Activated CD8-positive, alpha-beta memory T cell treated with anti-CD3 and anti-CD28 coated beads for 24 hours (primary cell): ENCODE measurements at regions not wholly inside any gene's neighbourhood (a gene's known extent, or its start where the extent isn't known, plus 50 kb on each side); places are given as distances from the start of the nearest gene placed in this dataset.
"Not testable (repeated sequence)": the region's sequence is repeated elsewhere in the genome, so short reads cannot be mapped to it uniquely, and the experiment has no call there.

Source experiments
- DNase-seq: peaks from one replicate; pipeline ENCODE4 v3.0.0-alpha.2; 2020

DNA sequence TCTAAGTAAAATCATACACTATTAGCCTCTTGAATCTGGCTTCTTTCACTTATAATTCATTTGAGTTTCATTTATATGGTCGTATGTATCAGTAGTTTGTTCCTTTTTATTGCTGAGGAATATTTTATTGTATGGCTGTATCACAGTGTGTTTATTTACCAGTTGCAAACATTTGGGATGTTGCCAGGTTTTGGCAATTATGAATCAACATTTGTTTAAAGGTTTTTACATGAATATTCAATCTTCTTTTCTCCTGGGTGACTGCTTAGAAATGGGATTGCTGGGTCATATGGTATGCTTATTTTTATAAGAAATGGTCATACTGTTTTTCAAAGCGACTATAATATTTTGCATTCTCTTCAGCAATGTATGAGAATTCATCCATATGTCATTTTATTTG is 107.9 kb downstream of the PMAIP1 start:
- DNase-seq: no peak

DNA sequence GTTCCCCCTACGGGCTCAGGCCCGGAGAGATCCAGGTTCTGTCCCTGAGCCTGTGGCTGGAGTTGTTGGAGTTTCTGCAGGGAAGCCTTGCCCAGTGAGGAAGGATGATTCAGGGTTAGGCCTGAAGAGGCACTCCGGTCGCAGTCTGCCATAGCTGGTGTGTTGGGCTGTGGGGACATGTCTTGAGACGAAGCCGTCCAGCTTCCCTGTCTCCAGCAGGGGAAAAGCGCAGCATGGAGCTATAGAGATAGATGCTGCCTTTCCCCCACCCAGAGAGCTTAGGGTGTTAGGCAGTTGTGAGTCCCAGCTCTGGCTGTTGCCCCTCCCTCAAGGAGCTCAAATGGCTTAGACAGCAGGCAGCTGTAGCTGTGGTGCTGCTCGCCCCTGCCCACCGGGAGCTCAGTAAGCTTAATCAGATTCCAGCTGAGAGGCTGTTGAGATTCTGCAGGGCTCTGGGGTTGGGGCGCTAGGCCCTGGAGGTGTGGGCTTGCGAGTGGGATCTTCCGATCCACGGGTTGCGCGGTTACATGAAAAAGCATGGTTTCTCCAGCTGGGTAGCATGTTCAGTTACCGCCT is 103.9 kb downstream of the PMAIP1 start:
- DNase-seq: no peak

DNA sequence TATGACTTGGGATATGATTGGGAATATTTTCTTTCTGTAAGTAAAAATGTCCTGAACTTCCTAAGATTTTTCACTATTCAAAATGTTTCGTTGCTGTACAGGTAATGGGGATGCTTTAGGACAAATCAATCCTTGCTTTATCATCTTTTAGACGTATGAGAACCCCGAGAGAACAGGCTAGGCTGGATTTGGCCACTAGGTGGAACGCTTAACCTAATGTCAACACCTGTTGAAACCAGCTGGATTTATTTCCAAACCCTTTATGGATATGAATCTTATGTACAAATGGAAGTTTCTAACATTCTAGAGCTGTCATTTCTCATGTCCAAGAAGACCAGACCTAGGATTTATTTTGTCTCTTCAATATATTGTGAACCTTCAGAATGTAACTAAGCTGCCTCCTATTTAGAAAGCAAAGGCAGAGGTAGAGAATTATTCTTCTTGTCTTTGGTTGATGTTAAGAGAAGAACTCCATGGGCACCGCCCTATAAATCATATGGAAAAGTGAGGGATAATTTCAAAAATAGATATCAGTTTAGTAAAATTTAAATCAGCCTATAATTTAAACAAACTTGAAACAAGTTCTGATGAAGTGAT is 96.7 kb downstream of the PMAIP1 start:
- no peak for DNase-seq

DNA sequence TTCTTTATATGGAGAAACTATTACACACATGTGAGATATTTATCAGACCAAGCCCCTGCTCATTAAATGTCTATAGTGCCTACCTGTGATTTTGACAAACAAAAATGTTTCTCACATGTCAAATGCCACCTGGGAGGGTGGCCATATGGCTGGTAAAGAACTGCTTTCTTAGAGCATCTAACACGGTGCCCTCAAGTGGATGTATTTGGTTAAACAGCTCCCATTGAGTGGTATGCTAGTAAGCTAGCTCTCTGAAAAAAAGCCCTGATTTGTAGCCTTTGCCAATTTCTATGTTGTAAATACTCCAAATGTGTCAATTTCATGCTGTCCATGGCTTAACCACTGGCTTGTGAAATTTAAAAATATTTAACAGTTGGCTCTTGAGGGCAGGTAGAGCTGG is 94.6 kb downstream of the PMAIP1 start:
- no peak for DNase-seq

DNA sequence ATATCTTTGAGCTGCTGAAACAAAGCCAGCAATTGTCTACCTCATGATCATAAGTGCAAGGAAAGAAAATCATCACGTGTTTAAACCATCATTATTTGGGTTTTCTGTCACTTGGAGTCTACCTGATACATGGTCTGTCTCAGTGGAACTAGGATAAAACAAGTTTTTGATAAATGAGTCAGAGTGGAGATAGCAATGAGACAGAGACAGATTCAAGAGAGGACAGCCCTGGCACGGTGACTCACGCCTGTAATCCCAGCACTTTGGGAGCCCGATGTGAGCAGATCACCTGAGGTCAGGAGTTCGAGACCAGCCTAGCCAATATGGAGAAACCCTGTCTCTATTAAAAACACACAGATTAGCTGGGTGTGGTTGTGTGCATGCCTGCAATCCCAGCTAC is 93.8 kb downstream of the PMAIP1 start:
- no peak for DNase-seq

DNA sequence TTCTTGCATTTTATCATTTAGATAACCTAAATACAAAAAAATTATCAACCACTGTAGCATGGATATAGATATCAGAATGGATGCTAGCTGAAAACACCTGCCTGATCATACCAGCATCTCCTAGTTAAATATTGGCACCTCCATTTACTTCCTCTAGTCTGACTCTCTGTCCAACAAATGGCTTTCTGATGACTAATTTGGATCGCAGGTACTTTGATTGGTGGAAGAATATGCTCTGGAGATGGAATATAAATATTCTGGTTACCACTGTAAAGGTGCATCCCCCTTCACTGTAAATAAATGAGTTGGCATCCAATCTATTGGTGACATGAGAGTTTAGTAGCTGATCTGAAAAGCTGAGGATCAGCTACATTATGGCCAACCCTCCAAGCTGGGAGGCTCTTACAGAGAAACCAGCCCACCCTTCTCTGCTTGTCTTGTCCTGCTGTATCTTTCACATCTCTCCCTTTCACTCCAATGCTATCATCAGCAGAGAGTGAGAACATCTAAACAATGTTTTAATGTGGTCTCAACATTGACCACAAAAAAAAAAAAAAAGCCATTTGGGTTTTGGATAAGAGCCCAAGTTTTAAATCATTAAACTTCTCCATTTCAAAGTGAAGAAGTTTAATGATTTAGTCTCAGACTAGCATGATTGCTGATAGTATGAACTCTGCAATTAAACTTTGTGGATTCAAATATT is 90.5 kb downstream of the PMAIP1 start:
- no peak for DNase-seq

DNA sequence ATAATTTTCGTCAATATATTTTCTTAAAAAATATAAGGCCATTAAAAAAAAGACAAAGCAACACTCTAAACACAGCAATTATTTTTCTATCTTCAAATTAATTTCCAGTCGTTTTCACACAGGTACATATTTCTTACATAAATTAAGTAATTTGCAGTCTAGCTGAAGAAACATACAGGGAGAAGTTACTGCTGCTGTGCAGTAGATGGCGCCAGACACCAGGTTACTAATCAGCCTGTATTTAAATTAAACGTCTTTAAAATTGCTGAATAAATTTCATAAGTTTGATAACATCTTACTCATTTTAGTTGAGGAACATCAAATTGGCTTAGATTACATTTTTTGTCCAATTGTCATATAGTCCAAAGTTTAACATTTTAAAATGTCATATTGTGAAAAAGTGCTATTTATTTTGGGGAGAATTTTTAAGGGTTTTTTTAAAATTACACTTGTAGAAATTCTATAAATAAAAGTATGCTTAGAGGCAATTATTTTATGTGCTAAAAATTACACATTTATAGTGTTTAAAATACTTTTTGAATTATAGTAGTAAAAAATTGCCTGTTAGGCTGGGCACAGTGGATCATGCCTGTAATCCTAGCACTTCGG is 88.4 kb downstream of the PMAIP1 start:
- peak; percentile 61 for DNase-seq

DNA sequence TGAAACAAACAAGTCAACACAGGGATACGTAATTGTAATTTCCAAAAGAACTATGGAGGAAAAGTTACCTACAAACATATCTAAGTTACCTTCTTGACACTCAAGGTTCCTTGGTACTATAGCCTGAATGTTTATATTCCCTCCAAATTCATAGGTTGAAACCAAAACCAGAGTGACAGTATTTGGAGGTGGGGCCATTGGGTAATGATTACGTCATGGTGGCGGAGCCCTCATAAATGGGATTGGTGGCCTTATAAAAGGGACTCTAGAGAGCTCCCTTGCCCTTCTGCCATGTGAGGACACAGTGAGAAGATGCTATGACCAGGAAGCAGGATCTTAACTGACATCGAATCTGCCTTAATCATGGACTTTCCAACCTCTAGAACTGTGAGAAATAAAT is 87.3 kb downstream of the PMAIP1 start:
- no peak for DNase-seq

DNA sequence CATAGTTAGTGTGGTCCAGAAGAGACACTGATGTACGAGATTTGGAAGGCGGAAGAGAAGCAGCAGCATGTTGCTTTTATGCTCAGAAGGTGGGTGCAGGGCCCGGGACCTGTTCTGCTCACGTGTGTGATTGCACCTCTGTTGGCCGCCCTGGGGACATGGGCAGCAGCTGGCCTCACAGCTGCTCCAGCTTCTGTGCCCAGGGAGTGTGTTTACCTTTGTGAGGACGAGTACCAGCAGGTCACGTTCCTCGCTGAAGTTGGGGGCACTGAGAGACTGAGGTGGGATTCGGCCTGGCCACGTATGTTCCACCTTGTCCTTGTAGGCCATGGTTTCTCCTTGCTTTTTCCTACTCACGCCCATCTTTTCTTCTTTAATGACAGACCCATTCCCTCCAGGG is 86.3 kb downstream of the PMAIP1 start:
- DNase-seq: no peak

DNA sequence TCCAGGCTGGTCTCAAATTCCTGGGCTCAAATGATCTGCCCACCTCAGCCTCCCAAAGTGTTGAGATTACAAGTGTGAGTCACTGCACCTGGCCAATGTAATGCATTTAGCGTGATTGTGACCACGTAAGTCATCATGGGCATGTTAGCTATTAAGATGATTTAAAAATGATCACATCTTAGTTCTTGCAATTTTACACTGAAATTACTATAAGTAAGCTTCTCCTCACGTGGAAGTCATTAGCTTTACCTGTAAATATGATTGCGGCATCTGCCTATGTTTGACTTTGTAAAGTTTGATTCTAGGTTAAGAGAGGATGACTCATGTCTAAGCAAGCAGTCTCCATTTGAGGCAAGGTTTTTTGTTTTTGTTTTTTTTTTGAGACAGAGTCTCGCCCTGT is 85.5 kb downstream of the PMAIP1 start:
- no peak for DNase-seq

DNA sequence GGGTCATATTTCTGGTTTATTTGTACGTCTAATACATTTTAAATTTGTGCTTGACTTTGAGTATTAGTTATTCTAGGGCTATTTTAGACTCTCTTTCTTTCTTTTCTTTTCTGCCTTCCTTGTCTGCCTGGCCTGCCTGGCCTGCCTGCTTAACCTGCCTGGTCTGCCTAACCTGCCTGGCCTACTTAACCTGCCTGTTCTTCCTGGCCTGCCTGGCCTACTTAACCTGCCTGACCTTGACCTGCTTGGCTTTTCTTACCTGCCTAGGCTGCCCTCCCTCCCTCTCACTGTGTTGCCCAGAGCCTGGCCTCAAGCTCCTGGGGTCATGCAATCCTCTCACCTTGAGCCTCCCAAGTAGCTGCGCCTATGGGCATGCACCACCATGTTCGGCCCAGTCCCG is 83.7 kb downstream of the PMAIP1 start:
- DNase-seq: no peak

DNA sequence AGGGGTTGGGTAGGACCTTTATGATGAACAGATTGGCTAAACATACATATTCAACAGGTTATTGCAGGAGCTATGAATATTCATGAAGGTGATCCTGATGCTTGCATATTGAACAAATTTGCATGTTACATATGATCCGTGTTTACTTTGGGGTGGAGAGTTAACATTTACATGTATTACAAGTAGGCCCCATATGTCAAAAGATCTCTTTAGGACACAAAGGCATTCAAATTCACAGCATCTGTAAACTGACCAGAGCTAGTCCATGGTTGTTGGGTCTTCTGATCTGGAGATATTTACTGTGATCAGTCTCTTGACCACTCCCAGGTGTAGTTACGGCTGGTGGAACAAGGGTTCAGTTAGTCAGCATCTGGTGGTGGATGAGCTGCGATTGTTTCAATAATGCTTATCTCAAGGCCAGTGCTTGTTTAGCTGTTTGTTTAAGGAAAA is 80.4 kb downstream of the PMAIP1 start:
- DNase-seq: no peak

DNA sequence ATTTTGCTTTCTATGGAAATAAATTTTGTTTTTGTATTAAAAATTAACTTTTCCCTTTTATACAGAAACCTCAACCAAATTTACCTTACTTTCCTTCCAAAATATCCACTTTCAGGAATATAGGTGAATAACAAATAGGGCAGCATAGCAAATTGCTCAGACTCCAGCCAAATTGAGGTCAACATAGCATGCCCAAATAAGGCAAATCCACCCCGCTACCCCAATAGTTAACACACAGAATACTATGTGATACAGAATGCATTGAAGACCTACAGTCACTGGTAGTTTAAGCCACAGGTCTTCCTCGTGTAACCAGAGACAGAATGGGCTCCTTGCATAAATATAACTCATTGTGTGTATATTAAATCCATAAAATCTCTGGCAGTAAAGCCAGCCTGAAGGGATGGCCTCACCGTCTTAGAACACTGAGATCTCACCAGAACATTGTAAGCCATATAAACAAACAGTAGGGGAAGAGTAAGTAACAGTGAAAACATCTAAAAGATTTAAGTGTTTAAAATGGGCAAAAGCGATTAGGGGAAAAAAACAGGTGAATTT is 72.2 kb downstream of the PMAIP1 start:
- DNase-seq: no peak

DNA sequence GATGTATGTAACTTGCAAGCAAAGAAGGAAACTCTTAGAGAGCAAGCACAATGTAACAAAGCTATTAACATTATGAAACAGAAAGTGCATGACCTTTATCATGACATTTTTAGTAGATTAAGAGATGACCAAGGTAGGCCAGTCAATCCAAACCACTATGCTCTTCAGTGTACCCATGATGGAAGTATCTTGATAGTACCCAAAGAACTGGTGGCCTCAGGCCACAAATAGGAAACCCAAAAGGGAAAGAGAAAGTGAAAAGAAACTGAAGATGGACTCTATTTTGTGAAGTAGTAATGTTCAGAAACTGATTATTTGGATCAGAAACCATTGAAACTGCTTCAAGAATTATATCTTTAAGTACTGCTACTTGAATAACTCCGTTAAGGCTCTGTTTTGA is 71.3 kb downstream of the PMAIP1 start:
- not testable (repeated sequence) for DNase-seq

DNA sequence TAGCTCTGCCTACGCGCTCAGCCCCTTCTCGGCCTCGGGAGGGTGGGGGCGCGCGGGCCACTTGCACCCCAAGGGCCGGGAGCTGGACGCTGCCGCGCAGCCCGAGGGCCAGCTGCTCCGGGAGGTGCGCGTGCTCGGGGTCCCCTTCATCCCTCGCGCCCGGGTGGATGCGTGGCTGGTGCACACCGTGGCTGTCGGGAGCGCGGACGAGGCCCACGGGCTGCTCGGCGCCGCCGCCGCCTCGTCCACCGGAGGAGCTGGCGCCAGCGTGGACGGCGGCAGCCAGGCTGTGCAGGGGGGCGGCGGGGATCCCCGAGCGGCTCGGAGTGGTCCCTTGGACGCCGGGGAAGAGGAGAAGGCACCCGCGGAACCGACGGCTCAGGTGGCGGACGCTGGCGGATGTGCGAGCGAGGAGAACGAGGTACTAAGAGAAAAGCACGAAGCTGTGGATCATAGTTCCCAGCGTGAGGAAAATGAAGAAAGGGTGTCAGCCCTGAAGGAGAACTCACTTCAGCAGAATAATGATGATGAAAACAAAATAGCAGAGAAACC is 69.8 kb downstream of the PMAIP1 start:
- DNase-seq: not testable (repeated sequence)

DNA sequence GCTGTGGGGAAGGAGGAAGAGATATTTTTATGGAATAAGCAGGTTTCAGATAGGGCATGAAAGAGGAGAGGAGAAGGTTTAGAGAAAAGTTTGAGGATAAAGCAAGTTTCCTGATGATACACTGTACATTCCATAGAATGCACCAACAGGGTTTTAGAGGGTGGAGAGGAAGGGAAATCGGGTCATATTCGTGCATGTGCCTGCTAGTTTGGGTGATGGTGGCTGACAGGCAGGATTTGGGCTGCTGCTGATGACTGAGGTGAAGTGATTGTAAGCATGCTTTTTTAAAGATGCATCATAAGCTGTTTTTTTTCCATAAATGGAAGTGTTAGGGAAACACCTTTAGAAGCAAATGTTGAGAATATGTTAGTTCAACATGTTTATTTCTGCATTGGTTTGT is 68.8 kb downstream of the PMAIP1 start:
- no peak for DNase-seq

DNA sequence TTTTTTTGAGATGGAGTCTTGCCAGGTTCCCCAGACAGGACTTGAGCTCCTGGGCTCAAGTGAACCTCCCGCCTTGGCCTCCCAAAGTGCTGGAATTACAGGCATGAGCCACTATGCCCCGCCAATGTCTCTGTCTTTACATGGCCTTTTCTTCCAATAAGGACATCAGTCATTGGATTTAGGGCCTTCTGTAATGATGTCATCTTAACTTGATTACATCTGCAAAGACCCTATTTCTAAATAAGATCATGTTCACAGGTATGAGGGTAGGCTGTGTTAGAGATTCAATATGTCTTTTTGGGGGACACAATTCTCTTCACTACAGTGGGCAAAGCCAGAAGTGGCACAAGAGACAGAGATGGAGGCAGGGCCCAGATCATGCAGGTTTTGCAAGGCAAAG is 68.1 kb downstream of the PMAIP1 start:
- DNase-seq: no peak

DNA sequence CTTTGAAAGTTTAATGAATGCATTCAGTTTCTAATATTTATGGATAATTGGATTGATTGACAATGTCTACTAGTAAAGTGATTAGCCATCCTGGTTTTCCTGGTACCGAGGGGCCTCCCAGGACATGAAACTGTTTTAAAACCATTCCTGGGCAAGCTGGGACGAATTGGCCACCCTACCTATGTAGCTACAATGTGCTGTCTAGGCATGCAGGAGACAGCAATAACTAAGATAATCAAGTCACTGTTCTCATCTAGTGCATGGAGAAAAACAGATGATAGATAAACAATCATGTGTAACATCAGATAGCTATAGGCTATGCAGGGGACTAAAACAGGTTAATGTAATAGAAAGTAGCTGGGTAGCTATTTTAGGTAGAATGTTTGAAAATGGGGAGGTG is 67.1 kb downstream of the PMAIP1 start:
- no peak for DNase-seq

DNA sequence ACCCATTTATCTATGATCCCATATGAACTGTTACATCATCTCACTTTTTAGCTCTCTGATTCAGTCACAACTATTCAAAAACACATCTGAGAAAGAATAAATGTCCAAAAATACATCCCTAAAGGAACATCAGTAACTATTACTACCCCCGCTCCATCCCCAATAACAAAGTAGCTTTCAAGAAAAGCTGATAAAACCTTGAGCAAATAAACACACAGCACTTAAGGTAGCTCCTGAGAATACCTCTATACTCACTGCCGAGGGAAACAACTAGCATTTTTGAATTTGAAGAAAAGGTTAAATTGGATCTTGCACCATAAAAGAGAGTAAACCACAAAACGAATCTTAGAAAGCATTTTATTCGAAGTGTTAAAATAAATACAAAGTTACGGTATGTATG is 63.4 kb downstream of the PMAIP1 start:
- no peak for DNase-seq

DNA sequence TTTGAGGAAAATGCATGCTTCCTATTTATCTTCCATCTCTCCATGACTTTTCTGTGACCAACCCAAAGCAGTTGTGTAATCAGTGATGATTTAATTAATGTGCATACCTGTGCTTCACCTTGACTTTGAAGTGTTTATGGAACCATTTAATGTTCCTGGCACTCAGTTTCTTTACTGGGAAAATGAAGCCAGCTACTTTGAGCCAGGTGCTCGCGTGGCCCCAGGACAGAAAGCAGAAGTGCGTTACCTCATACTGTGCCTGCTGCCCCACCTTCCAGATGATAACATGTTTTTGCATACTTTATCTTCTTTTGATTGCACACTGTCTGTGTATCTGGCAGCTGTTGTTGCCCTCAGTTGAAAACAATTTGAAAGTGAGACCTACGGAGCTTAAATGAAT is 61.3 kb downstream of the PMAIP1 start:
- DNase-seq: no peak

DNA sequence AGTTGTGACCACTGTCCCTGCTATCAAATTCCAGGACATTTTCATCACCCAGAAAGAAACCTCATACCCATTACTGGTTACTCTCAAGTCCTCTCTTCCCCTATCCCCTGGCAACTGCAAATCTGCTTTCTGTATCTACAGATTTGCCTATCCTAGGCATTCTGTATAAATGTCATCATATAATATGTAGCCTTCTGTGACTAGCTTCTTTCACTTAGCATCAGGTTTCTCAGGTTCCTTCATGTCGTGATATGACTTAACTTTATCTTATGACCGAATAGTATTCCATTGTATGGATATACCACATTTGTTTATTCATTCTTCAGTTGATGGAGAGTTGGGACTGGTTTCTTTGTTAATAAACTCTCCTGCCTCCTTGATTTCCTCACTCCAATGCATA is 60.5 kb downstream of the PMAIP1 start:
- DNase-seq: no peak

DNA sequence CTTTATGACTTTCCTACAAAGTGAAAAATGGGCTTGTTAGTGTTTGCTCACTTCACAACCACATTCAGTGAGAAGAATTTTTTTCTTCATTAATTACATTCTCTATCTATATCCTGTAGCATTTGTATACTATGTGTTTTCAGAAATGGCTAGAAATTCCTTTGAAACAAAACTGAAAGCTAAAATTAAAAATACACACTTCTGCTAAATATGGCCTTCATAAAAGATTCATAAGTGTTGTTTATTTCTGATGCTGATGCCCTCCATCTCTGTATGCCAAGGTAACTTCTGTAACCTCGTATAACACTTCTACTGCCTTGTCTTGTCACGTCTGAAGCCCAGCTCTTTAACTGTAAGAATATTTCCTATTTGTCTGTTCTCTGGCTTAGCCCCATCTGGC is 59.8 kb downstream of the PMAIP1 start:
- no peak for DNase-seq

DNA sequence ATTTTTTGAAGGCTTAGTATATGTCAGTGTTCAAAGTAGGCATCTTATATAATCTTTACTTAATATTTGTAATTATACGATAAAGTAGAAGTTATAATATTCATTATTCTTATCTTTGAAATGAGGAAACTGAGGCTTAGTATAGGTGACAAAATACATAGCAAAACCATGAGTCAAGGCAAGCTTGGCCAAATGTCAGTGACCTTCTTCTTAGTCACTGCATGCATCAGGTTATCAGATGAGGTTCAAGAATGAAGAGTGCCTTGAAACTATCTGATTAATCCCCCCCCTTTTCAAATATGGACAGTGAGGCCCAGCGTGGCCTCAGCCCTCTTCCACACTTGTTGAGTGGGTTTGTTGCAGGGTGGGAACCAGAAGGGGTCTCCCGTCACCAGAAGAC is 59.3 kb downstream of the PMAIP1 start:
- DNase-seq: no peak

DNA sequence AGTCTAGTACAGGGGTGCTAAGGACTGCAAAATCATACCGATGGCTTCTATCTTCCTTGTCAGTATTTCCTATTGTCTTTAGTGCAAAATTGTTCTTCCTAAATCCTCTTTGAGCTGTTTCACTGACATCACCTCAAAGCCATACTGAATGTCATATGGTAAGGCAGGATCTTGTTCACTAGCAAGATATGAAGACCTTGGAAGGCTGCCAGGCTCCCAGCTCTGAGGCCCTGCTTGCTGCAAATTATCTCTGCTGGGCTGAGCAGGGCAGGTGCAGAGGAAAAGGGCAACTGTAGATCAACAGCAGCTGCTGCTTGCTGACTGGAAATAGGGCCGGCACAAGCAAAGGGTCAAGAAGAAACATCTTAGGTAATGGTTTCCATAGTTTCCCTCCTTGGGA is 58.2 kb downstream of the PMAIP1 start:
- DNase-seq: no peak
